H4 (cell line): ENCODE measurements at regions not wholly inside any gene's neighbourhood (a gene's known extent, or its start where the extent isn't known, plus 50 kb on each side); places are given as distances from the start of the nearest gene placed in this dataset.
"Not testable (repeated sequence)": the region's sequence is repeated elsewhere in the genome, so short reads cannot be mapped to it uniquely, and the experiment has no call there.

Experiments used
- DNase-seq: peaks from one replicate; pipeline ENCODE4 v3.0.0-alpha.2; 2015; ENCODE audit warnings: low spot score

DNA sequence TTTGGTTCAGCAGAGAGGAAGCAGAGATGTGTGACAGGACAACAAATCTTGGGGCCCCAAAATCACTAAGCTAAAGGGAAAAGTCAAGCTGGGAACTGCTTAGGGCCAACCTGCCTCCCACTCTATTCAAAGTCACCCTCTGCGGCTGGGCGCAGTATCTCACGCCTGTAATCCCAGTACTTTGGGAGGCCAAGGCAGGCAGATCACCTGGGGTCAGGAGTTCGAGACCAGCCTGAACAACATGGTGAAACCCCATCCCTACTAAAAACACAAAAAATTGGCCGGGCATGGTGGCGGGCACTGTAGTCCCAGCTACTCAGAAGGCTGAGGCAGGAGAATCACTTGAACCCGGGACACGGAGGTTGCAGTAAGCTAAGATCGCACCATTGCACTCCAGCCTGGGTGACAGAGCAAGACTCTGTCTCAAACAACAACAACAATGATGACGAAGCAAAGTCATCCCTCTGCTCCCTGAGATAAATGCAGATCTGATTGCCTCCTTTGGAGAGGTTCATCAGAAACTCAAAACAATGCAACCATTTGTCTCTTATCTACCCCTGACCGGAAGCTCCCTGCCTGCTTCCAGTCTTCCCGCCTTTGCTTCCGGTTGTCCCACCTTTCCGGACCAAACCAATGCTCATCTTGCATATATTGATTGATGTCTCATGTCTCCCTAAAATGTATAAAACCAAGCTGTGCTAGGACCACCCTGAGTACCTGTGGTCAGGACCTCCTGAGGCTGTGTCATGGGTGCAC lies 136.4 kb upstream of the AFDN start:
- not testable (repeated sequence) for DNase-seq

GRCh38 chr6:167690931-167691330 lies 135.8 kb upstream of the AFDN start:
- DNase-seq, result no peak

- no peak for DNase-seq
Measured at GRCh38 chr6:167691533-167692312, 135.0 kb upstream of the AFDN start.

DNA sequence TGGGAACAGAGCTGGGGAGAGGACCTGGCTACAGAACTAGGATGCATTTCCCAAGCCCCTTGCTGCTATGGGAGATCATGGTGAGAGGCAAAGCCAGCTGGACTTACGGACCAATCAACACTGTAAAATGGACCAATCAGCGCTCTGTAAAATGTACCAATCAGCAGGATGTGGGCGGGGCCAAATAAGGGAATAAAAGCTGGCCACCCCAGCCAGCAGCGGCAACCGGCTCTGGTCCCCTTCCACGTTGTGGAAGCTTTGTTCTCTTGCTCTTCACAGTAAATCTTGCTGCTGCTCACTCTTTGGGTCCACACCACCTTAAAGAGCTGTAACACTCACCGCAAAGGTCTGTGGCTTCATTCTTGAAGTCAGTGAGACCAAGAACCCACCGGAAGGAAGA lies 133.2 kb upstream of the AFDN start:
- not testable (repeated sequence) for DNase-seq

- no peak for DNase-seq
Measured at GRCh38 chr6:167695831-167696230, 130.9 kb upstream of the AFDN start.

DNA sequence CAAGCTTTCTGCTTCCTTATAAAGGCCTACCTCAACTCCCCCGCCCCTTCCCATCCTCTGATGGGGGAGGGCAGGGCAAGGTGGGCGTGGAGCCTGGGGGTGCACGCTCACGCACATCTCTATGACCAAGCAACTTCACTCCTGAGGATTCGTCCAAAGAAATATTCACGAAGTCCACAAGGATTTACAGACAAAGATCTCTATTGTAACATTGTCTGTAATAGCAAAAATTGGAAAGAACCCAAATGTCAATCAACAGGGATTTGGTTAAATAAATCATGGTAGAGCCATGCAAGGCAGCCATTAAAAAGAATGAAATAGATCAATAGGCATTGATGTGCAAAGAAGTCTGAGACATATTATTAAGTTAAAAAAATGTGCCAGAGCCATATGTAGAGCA lies 130.4 kb upstream of the AFDN start:
- DNase-seq, result no peak

DNA sequence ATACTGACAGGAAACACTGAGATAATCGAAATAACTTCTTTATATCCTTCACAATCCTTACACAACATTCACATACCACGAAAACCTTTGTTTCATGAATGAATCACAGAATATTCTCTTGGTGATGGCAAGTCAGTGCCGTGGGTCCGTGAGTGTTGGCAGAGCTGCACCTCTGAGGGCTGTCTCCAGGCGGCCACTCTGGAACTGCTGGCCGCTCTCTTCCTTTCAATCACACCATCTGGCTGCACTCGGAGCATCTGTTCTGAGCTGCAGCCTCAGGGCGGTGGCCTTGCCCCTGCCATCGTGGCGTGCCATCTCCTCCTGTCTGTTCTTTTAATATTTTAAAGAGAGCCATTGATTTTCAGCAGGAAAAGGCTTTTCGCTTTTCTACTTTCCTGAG lies 129.4 kb upstream of the AFDN start:
- no peak for DNase-seq

DNA sequence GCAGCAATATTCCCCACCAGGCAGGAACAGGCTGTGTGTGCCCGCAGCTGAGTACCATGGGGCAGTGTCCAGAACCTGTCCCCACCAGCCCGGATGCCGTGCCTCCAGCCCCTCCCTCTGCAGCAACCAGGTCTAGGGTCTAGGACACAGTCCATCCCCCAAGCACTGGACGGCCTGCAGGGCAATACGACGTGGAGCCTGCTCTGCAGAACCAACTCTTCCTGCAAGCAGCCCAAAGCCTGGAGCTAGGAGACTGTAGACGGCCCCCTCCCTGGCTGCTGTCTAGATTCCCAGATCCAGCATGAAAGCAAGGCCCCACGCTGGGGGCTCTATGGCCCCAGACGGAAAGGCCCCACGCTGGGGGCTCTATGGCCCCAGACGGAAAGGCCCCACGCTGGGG lies 128.2 kb upstream of the AFDN start:
- no peak for DNase-seq

DNA sequence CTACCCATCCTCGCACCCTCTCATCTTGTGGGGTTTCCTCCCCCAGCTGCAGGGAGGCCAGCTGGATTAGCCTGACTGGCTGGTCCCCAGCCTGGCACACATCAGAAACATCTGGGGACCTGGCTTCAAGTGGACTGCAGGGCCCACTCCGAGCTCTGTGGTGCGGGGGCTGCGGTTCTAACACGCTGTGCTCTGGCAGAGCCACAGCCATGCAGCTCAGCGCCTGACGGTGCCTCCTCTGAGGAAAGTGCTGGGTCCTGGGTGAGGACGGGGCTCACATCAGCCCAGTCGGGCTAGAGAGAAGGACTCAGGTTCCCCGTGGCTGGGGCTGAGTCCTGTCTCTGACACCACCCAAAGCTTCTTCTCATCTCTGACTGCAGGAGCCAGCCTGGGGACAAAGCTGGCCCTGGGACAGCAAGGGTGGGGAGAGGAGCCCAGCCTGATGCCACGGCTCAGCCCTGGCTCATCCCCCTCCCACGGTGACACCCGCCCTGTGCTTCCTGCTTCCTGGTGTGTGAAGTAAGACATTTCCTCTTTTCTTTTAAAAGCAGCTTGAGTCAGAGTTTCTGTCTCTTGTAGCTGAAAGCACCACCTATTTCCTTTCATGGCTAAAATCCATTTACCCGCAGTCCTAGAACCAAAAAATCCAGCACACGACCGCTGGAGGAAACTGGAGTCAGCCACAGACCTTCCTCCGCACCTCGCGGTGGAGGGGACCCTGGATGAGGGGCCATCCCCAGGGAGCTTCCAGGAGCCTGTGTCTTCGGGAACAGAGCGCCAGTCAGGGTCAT lies 127.4 kb upstream of the AFDN start:
- DNase-seq, result no peak

DNA sequence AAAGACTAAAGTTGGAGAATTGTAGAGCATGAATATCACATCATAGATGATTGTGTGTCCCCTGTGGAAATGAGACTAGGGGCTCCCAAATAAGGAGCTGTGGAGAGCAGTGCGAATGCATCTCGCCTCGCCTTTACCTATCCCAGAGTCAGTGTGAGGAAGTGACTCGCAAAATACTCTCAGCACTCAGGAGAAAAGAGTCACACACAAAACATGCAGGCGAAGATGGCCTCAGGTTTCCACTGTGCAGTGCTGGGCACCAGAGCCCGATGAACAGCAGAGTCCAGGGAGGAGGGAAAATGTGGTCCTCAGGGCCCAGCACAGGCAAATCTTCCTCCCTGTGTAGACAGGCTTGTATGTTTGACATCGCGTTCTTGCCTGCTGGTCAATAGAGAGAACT lies 126.5 kb upstream of the AFDN start:
- no peak for DNase-seq

GRCh38 chr6:167701010-167701409 lies 125.7 kb upstream of the AFDN start:
- no peak for DNase-seq

GRCh38 chr6:167702241-167702827 lies 124.4 kb upstream of the AFDN start:
- no peak for DNase-seq

- DNase-seq, result no peak
Measured at GRCh38 chr6:167703347-167703746, 123.4 kb upstream of the AFDN start.

DNA sequence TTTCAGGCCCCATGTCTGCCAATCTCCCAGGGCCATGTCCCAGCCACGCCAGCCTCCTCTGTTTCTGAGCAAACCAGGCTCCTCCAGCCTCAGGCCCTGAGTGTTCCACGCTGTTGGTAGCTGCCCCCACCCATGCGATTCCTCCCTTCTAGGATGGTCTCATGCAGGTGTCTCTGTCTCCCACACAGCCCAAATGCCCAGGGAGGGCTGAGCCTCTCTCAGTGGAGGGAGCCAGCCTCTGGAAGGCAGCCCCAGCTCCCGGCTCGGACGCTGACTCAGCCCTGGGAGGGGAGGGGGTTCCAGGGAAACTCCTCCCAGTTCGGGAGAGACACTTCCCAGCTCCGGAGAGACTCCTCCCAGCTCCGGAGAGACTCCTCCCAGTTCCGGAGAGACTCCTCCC lies 122.9 kb upstream of the AFDN start:
- no peak for DNase-seq

- DNase-seq, result no peak
Measured at GRCh38 chr6:167704396-167704901, 122.3 kb upstream of the AFDN start.

- DNase-seq, result no peak
Measured at GRCh38 chr6:167705211-167705750, 121.4 kb upstream of the AFDN start.

- peak; percentile 10 for DNase-seq
Measured at GRCh38 chr6:167706313-167707109, 120.2 kb upstream of the AFDN start.

DNA sequence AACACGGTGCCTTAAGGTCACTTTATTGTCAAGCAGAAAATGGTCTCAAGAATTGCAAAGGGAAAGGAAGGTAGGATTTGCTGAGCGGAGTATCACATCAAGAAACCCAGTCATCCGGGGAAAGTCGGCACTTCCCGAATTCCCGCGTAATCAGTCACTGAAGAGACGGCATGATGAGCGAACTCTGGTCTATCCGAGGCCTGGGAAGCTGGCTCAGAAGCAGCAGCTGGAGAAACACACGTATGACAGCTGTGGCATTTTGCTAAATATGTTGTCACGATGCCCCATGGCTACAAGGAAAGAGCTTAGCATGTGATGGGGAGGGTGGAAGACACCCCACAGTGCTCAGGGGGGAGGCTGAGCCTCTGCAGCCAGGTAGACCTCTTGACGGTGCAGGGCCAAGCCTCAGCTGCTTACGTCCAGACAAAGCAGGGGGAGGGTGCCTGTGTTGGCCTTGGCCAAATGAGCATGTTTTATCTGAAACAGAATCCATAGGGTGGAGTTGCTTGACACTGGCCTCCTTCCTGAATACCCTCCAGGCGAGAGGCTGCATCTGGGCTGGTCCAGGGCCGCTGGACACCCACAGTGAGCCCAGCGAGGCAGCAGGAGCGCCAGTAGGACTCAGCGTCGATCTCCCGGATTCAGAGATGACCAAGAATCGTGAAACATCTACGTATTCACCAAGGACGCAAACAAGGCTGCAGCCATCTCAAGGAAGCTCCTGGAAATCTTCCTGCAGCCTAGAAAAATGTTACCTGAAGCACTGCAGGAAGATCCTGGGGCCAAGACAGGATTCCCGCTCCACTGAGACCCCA lies 118.8 kb upstream of the AFDN start:
- no peak for DNase-seq

GRCh38 chr6:167708501-167709094 lies 118.1 kb upstream of the AFDN start:
- DNase-seq, result no peak

DNA sequence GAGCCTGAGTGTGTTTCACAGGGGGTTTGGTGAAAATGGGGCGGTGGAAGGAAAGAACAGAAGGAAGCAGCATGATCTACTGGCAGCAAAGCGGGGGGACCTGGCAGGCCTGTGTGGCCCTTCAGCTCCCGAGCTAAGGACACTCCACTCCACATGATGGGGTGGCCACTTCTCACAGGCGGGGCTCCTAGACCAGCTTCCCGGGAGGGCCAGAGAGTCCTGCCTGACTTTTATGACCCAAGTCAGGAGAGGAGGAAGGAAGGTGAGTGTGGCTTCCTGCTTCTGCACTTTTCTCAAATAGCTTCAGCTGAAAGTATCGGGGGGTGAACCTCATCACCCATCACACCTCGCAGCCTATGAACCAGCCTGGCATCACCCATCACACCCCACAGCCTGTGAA lies 117.5 kb upstream of the AFDN start:
- DNase-seq, result no peak
